Kidney (tissue), 13 donors: ENCODE measurements at regions not wholly inside any gene's neighbourhood (a gene's known extent, or its start where the extent isn't known, plus 50 kb on each side); places are given as distances from the start of the nearest gene placed in this dataset.

Experiments
- DNase-seq, 5 donors: peaks; one replicate each; pipeline ENCODE4 v3.0.0-alpha.2; 2013 to 2020
- FAIRE-seq: peaks from 2 replicates; lab custom pipeline; 2012; peaks lifted over from hg19 to GRCh38; lab: Jason Lieb, UNC
- H3K27ac ChIP-seq, 2 donors: one replicate each; pipeline ENCODE4 v1.7.0; 2013; ENCODE audit warnings: low read depth in 2 of 2, low read length in 2 of 2, inconsistent platforms in 1 of 2
- H3K27me3 ChIP-seq: one replicate; pipeline ENCODE4 v1.7.1; 2013; ENCODE audit warnings: low read length, inconsistent platforms; ENCODE audit not compliant: control insufficient read depth, insufficient read depth
- H3K36me3 ChIP-seq, 3 donors: one replicate each; pipeline versions ENCODE4 v1.7.0 to v1.7.1; 2013; ENCODE audit warnings: low read length in 3 of 3, control low read depth in 1 of 3, inconsistent platforms in 1 of 3; ENCODE audit not compliant: insufficient read depth in 3 of 3, control insufficient read depth in 2 of 3
- H3K4me1 ChIP-seq, 3 donors: one replicate each; pipeline versions ENCODE4 v1.7.0 to v1.7.1; 2013; ENCODE audit warnings: low read length in 3 of 3, inconsistent platforms in 1 of 3, low read depth in 1 of 3; ENCODE audit not compliant: control insufficient read depth in 2 of 3, insufficient read depth in 2 of 3
- H3K4me3 ChIP-seq, 3 donors: one replicate each; pipeline versions ENCODE4 v1.7.0 to v1.8.1; 2013; ENCODE audit warnings: low read length in 3 of 3, control low read depth in 1 of 3, inconsistent platforms in 1 of 3
- H3K9ac ChIP-seq, 3 donors: one replicate each; pipeline versions ENCODE4 v1.7.0 to v1.7.1; 2013; ENCODE audit warnings: low read length in 3 of 3, control low read depth in 1 of 3, inconsistent platforms in 1 of 3
- H3K9me3 ChIP-seq, 3 donors: one replicate each; pipeline versions ENCODE4 v1.7.0 to v1.7.1; 2013; ENCODE audit warnings: low read length in 3 of 3, control low read depth in 1 of 3, inconsistent platforms in 1 of 3; ENCODE audit not compliant: control insufficient read depth in 2 of 3, insufficient read depth in 1 of 3
- CTCF ChIP-seq: IDR thresholded peaks from 3 replicates; pipeline ENCODE4 v1.5.1; 2012; ENCODE audit warnings: mild to moderate bottlenecking, moderate library complexity, borderline replicate concordance; ENCODE audit not compliant: insufficient read depth; ENCODE audit errors: extremely low read depth
- intact Hi-C: fragments of 100-400 bp; cut with DNase I; formaldehyde crosslinking; loops from one replicate; pipeline ENCODE4 v1.11.1; 2022
- donor health status: control.
- donor health status: control.
- donor health status: control.
- donor health status: control.
- donor health status: control.
- donor health status: DM: yes; HTN: yes; CAD: no.
- donor health status: Normal renal cell carcinoma (clear cell type).

GRCh38 chr2:18831916-18832510 lies 242.6 kb upstream of the NT5C1B start:
- H3K27me3 ChIP-seq, result no peaks in the 10 kb centered on the region
- no peak for TF ChIP-seq CTCF
- FAIRE-seq (no peak), DNase-seq (no peak)
- H3K4me3 ChIP-seq, result no peak overlapping the region
- H3K9me3 ChIP-seq, result no peaks in the 10 kb centered on the region
- no peak overlapping the region for H3K9ac ChIP-seq
- peaks cover 0 to 2% (median 0%) of the 10 kb centered on the region in 3 donors for H3K4me1 ChIP-seq
- no peak overlapping the region for H3K27ac ChIP-seq
- intact Hi-C loops, result no loop called here
- H3K36me3 ChIP-seq, result no peaks in the 10 kb centered on the region

- H3K4me1 ChIP-seq, result peaks cover 0 to 2% (median 0%) of the 10 kb centered on the region in 3 donors
- H3K27me3 ChIP-seq, result no peaks in the 10 kb centered on the region
- no peak overlapping the region for H3K9ac ChIP-seq
- no peak overlapping the region for H3K4me3 ChIP-seq
- TF ChIP-seq CTCF, result no peak
- no peaks in the 10 kb centered on the region for H3K36me3 ChIP-seq
- DNase-seq (no peak), FAIRE-seq (no peak)
- intact Hi-C loops, result no loop called here
- H3K27ac ChIP-seq, result no peak overlapping the region
- H3K9me3 ChIP-seq, result no peaks in the 10 kb centered on the region
These were observed 241.6 kb upstream of the NT5C1B start for GRCh38 chr2:18830962-18831361.

DNA sequence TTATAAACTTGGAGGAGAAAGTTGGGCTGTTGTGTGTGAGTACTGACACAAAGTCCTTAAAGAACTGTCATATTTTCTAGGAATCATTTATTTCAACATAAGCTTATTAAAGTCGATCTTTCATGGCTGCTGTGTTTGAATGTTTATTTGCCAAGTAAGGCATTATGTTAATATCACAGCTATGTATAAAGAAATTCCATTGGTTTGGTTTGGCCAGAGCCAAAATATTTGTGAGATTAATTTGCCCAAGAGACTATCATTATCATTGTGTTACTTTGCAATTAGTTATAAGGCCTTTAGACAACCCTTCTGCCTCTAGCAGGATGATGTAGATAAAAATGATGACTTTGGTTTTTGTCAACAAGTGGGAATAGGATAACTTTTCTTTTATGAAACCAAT lies 240.6 kb upstream of the NT5C1B start:
- DNase-seq, result no peak
- H3K4me1 ChIP-seq, result peaks cover 0 to 2% (median 0%) of the 10 kb centered on the region in 3 donors

More for the DNA sequence above, 240.6 kb upstream of the NT5C1B start:
- Histone ChIP-seq H3K27me3 (no peaks in the 10 kb centered on the region), H3K36me3 (no peaks in the 10 kb centered on the region), H3K9me3 (no peaks in the 10 kb centered on the region), H3K9ac (no peak overlapping the region), H3K4me3 (no peak overlapping the region), H3K27ac (no peak overlapping the region)
- intact Hi-C loops, result no loop called here
- FAIRE-seq, result no peak
- no peak for TF ChIP-seq CTCF
